Cardiac muscle cell (in vitro differentiated cells and primary cell): ENCODE measurements at regions not wholly inside any gene's neighbourhood (a gene's known extent, or its start where the extent isn't known, plus 50 kb on each side); places are given as distances from the start of the nearest gene placed in this dataset.

Experiments used
- DNase-seq, 2 donors: peaks; one replicate each; pipeline versions ENCODE4 v3.0.0 to v3.0.0-alpha.2; 2010 to 2017; ENCODE audit warnings: low read depth in 1 of 2, low spot score in 1 of 2
- H3K27ac ChIP-seq: fragments of 200-600 bp; sonication (generic); 2 replicates; pipeline ENCODE4 v1.5.1; 2016
- H3K27me3 ChIP-seq: fragments of 200-600 bp; sonication (generic); 2 replicates; pipeline ENCODE4 v1.6.0; 2016; ENCODE audit warnings: control low read depth
- H3K36me3 ChIP-seq: fragments of 200-600 bp; sonication (generic); 2 replicates; pipeline ENCODE4 v1.5.1; 2016; ENCODE audit warnings: control low read depth
- H3K4me1 ChIP-seq: fragments of 200-600 bp; sonication (generic); 2 replicates; pipeline ENCODE4 v1.8.1; 2017; ENCODE audit warnings: low read depth, mild to moderate bottlenecking, mixed run types
- H3K4me3 ChIP-seq: fragments of 200-600 bp; sonication (generic); 2 replicates; pipeline ENCODE4 v1.5.1; 2016; ENCODE audit warnings: mild to moderate bottlenecking
- H3K9me3 ChIP-seq: fragments of 200-600 bp; sonication (generic); 2 replicates; pipeline ENCODE4 v1.5.1; 2017; ENCODE audit warnings: low read depth, mild to moderate bottlenecking, control low read depth
- CTCF ChIP-seq: IDR thresholded peaks from 2 replicates; pipeline ENCODE4 v1.5.1; 2012; ENCODE audit warnings: low read depth, mild to moderate bottlenecking, low read length

GRCh38 chr15:93174836-93175235 lies 85.8 kb upstream of the RGMA start:
- H3K27ac ChIP-seq, result no peak overlapping the region
- TF ChIP-seq CTCF, result no peak
- H3K36me3 ChIP-seq, result no peaks in the 10 kb centered on the region
- H3K4me1 ChIP-seq, result no peaks in the 10 kb centered on the region
- H3K27me3 ChIP-seq, result peaks cover 4% of the 10 kb centered on the region
- no peak for DNase-seq
- no peak overlapping the region for H3K4me3 ChIP-seq
- no peaks in the 10 kb centered on the region for H3K9me3 ChIP-seq

- no peak for TF ChIP-seq CTCF
- no peaks in the 10 kb centered on the region for H3K36me3 ChIP-seq
- no peak overlapping the region for H3K4me3 ChIP-seq
- H3K9me3 ChIP-seq, result no peaks in the 10 kb centered on the region
- H3K27ac ChIP-seq, result no peak overlapping the region
- peak in 1 of 2 donors; percentile 49 for DNase-seq
- no peaks in the 10 kb centered on the region for H3K4me1 ChIP-seq
- H3K27me3 ChIP-seq, result no peaks in the 10 kb centered on the region
Observed at GRCh38 chr15:93173369-93173768, 84.4 kb upstream of the RGMA start.

- H3K27ac ChIP-seq, result no peak overlapping the region
- H3K9me3 ChIP-seq, result no peaks in the 10 kb centered on the region
- H3K4me3 ChIP-seq, result no peak overlapping the region
- no peaks in the 10 kb centered on the region for H3K36me3 ChIP-seq
- no peaks in the 10 kb centered on the region for H3K4me1 ChIP-seq
- TF ChIP-seq CTCF, result no peak
- no peaks in the 10 kb centered on the region for H3K27me3 ChIP-seq
- no peak for DNase-seq
Observed at GRCh38 chr15:93171476-93171875, 82.5 kb upstream of the RGMA start.

- TF ChIP-seq CTCF, result no peak
- H3K9me3 ChIP-seq, result no peaks in the 10 kb centered on the region
- no peaks in the 10 kb centered on the region for H3K36me3 ChIP-seq
- H3K4me3 ChIP-seq, result no peak overlapping the region
- peak in 1 of 2 donors; percentile 60 for DNase-seq
- H3K4me1 ChIP-seq, result no peaks in the 10 kb centered on the region
- no peak overlapping the region for H3K27ac ChIP-seq
- H3K27me3 ChIP-seq, result no peaks in the 10 kb centered on the region
Observed at GRCh38 chr15:93170329-93170728, 81.3 kb upstream of the RGMA start.

GRCh38 chr15:93168910-93169309 lies 79.9 kb upstream of the RGMA start:
- Histone ChIP-seq H3K27me3 (peaks cover 4% of the 10 kb centered on the region), H3K4me3 (no peak overlapping the region), H3K27ac (no peak overlapping the region), H3K4me1 (no peaks in the 10 kb centered on the region), H3K36me3 (no peaks in the 10 kb centered on the region), H3K9me3 (no peaks in the 10 kb centered on the region)
- peak in 1 of 2 donors; percentile 5 for DNase-seq
- TF ChIP-seq CTCF, result no peak

GRCh38 chr15:93167291-93167690 lies 78.3 kb upstream of the RGMA start:
- no peak for TF ChIP-seq CTCF
- no peaks in the 10 kb centered on the region for H3K9me3 ChIP-seq
- no peak overlapping the region for H3K27ac ChIP-seq

More at GRCh38 chr15:93167291-93167690, 78.3 kb upstream of the RGMA start:
- Histone ChIP-seq H3K36me3 (no peaks in the 10 kb centered on the region), H3K27me3 (peaks cover 4% of the 10 kb centered on the region), H3K4me1 (no peaks in the 10 kb centered on the region), H3K4me3 (no peak overlapping the region)
- DNase-seq, result no peak
